Osteocyte (in vitro differentiated cells): ENCODE measurements at regions not wholly inside any gene's neighbourhood (a gene's known extent, or its start where the extent isn't known, plus 50 kb on each side); places are given as distances from the start of the nearest gene placed in this dataset.
"Not testable (repeated sequence)": the region's sequence is repeated elsewhere in the genome, so short reads cannot be mapped to it uniquely, and the experiment has no call there.

Experiments
- DNase-seq: peaks from one replicate; pipeline ENCODE4 v3.0.0; 2021; ENCODE audit warnings: mixed read lengths; ENCODE audit not compliant: unreplicated experiment; ENCODE audit errors: extremely low spot score
- H3K27ac Mint-ChIP-seq: one replicate; pipeline ENCODE4 v1.8.0; 2021; ENCODE audit warnings: mild to moderate bottlenecking, mixed read lengths; ENCODE audit not compliant: unreplicated experiment
- H3K27me3 Mint-ChIP-seq: one replicate; pipeline ENCODE4 v1.8.0; 2021; ENCODE audit warnings: mixed read lengths; ENCODE audit not compliant: unreplicated experiment
- H3K36me3 Mint-ChIP-seq: one replicate; pipeline ENCODE4 v1.8.0; 2021; ENCODE audit warnings: mixed read lengths; ENCODE audit not compliant: unreplicated experiment
- H3K4me1 Mint-ChIP-seq: one replicate; pipeline ENCODE4 v1.8.0; 2021; ENCODE audit warnings: mixed read lengths; ENCODE audit not compliant: unreplicated experiment
- H3K4me3 Mint-ChIP-seq: one replicate; pipeline ENCODE4 v1.8.0; 2021; ENCODE audit warnings: mild to moderate bottlenecking, moderate library complexity, mixed read lengths; ENCODE audit not compliant: unreplicated experiment
- H3K9me3 Mint-ChIP-seq: one replicate; pipeline ENCODE4 v1.8.0; 2021; ENCODE audit warnings: mixed read lengths; ENCODE audit not compliant: unreplicated experiment
- TF ChIP-seq, protein P1 (sequence below): fragments of 200-600 bp; sonication (generic); IDR thresholded peaks from 2 replicates; pipeline ENCODE4 v1.5.0; 2021; ENCODE audit warnings: antibody characterized with exemption, mild to moderate bottlenecking, moderate library complexity

- Mint-ChIP-seq H3K9me3 (no peaks in the 10 kb centered on the region), H3K4me1 (no peaks in the 10 kb centered on the region), H3K27me3 (peaks cover 22% of the 10 kb centered on the region), H3K27ac (no peak overlapping the region), H3K4me3 (no peak overlapping the region), H3K36me3 (no peaks in the 10 kb centered on the region)
- TF ChIP-seq, protein P1, sequence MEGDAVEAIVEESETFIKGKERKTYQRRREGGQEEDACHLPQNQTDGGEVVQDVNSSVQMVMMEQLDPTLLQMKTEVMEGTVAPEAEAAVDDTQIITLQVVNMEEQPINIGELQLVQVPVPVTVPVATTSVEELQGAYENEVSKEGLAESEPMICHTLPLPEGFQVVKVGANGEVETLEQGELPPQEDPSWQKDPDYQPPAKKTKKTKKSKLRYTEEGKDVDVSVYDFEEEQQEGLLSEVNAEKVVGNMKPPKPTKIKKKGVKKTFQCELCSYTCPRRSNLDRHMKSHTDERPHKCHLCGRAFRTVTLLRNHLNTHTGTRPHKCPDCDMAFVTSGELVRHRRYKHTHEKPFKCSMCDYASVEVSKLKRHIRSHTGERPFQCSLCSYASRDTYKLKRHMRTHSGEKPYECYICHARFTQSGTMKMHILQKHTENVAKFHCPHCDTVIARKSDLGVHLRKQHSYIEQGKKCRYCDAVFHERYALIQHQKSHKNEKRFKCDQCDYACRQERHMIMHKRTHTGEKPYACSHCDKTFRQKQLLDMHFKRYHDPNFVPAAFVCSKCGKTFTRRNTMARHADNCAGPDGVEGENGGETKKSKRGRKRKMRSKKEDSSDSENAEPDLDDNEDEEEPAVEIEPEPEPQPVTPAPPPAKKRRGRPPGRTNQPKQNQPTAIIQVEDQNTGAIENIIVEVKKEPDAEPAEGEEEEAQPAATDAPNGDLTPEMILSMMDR, result no peak
- DNase-seq, result no peak
Measured at GRCh38 chr13:91245288-91245687, 102.2 kb upstream of the MIR17HG start.

GRCh38 chr13:91247768-91248167 lies 99.7 kb upstream of the MIR17HG start:
- DNase-seq, result no peak
- Mint-ChIP-seq H3K36me3 (no peaks in the 10 kb centered on the region), H3K27me3 (peaks cover 31% of the 10 kb centered on the region), H3K27ac (no peak overlapping the region), H3K9me3 (no peaks in the 10 kb centered on the region), H3K4me3 (no peak overlapping the region), H3K4me1 (no peaks in the 10 kb centered on the region)
- TF ChIP-seq, protein P1, result peak; percentile 62

DNA sequence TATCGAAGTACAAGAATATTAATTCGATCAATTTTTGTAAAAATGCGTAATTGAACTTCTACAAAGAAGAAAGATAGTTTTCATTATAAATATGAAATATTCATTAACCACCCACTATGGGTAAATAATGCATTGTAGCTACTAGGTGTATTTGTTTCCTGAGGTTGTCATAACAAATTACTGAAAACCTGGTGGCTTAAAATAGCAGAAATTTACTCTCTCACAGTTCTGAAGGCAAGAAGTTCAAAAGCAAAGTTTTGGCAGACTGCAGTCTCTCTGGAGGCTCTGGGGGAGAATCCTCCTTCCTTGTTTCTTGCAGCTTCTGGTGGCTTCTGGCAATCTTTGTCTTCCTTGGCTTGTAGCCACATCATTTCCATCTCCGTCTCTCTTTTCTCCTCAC lies 99.2 kb upstream of the MIR17HG start:
- Mint-ChIP-seq H3K4me1 (no peaks in the 10 kb centered on the region), H3K4me3 (no peak overlapping the region), H3K27me3 (peaks cover 31% of the 10 kb centered on the region), H3K9me3 (no peaks in the 10 kb centered on the region), H3K27ac (no peak overlapping the region), H3K36me3 (no peaks in the 10 kb centered on the region)
- TF ChIP-seq, protein P1, result no peak
- DNase-seq, result no peak

- Mint-ChIP-seq H3K9me3 (no peaks in the 10 kb centered on the region), H3K27ac (no peak overlapping the region), H3K27me3 (peaks cover 31% of the 10 kb centered on the region), H3K36me3 (no peaks in the 10 kb centered on the region), H3K4me1 (no peaks in the 10 kb centered on the region), H3K4me3 (no peak overlapping the region)
- no peak for DNase-seq
- TF ChIP-seq, protein P1, result no peak
Measured at GRCh38 chr13:91249370-91249769, 98.1 kb upstream of the MIR17HG start.

- H3K9me3 Mint-ChIP-seq, result no peaks in the 10 kb centered on the region
- DNase-seq, result no peak
- no peak overlapping the region for H3K4me3 Mint-ChIP-seq
- no peak overlapping the region for H3K27ac Mint-ChIP-seq
- H3K4me1 Mint-ChIP-seq, result no peaks in the 10 kb centered on the region
- H3K36me3 Mint-ChIP-seq, result no peaks in the 10 kb centered on the region
- TF ChIP-seq, protein P1, result no peak
- H3K27me3 Mint-ChIP-seq, result peaks cover 31% of the 10 kb centered on the region
Measured at GRCh38 chr13:91249861-91250260, 97.6 kb upstream of the MIR17HG start.

DNA sequence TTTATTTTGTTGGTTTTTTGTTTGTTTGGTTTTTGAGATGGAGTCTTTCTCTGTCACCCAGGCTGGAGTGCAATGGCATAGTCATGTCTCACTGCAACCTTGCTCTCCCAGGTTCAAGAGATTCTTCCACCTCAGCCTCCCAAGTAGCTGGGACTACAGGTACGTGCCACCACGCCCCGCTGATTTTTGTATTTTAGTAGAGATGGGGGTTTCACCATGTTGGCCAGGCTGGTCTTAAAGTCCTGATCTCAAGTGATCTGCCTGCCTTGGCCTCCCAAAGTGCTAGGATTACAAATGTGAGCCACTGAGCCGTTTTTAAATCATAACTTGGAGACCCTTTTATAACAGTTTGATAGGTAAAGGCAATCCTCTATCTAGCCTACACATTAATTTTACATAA lies 95.9 kb upstream of the MIR17HG start:
- not testable (repeated sequence) for DNase-seq, H3K9me3 Mint-ChIP-seq, H3K27ac Mint-ChIP-seq, H3K36me3 Mint-ChIP-seq, H3K4me3 Mint-ChIP-seq, H3K4me1 Mint-ChIP-seq
- H3K27me3 Mint-ChIP-seq, result peaks cover 25% of the 10 kb centered on the region
